Body of pancreas (tissue), 4 donors: ENCODE measurements at regions not wholly inside any gene's neighbourhood (a gene's known extent, or its start where the extent isn't known, plus 50 kb on each side); places are given as distances from the start of the nearest gene placed in this dataset.

ENCODE experiments used
- POLR2A ChIP-seq, 3 donors: fragments of 450-650 bp; IDR thresholded peaks; one replicate each; pipeline ENCODE4 v1.6.1; 2016; ENCODE audit warnings: antibody characterized with exemption in 3 of 3, mild to moderate bottlenecking in 2 of 3
- TF ChIP-seq, protein P1 (sequence below), 7 experiments: fragments of 450-650 bp in 4 of 7; fragments of 200-600 bp in 3 of 7; sonication (generic) in 3 of 7; IDR thresholded peaks; one replicate each; pipeline ENCODE4 v1.5.1; 2016 to 2019; ENCODE audit warnings: antibody characterized with exemption in 7 of 7

DNA sequence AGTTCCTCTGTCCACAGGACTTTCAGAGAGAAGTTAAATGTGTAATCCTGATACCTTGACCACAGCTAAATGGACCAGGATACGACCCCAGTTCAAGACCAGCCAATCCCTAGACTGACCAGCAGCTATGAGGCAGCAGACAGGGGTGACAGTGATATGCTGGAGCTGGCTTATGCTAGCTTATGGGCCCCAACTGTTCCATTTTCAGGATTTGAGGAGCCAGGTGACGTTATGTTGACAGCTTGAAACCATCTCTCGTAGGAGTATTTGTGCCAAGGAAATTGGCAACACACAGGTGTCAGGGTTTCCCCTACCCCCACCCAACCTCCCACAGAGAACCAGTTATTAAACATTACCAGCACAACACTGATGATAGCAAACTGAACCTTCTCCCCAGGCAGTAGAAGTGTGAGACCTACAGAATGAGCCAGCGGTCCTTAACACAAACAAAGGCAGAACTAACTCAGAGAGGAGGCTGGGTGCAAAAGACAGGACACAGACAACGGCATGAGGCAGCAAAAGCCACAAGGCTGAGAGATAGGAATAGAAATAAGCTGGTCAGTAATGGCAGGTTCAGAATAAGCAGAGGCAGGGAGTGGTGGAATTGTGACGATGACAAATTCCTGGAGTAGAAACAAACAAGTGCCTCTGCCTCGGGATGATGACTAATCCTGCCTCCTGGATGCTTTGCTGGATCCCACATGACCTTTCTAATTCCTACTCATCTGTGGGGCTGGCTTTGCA is 85.6 kb upstream of the CPEB2 start:
- TF ChIP-seq, protein P1, sequence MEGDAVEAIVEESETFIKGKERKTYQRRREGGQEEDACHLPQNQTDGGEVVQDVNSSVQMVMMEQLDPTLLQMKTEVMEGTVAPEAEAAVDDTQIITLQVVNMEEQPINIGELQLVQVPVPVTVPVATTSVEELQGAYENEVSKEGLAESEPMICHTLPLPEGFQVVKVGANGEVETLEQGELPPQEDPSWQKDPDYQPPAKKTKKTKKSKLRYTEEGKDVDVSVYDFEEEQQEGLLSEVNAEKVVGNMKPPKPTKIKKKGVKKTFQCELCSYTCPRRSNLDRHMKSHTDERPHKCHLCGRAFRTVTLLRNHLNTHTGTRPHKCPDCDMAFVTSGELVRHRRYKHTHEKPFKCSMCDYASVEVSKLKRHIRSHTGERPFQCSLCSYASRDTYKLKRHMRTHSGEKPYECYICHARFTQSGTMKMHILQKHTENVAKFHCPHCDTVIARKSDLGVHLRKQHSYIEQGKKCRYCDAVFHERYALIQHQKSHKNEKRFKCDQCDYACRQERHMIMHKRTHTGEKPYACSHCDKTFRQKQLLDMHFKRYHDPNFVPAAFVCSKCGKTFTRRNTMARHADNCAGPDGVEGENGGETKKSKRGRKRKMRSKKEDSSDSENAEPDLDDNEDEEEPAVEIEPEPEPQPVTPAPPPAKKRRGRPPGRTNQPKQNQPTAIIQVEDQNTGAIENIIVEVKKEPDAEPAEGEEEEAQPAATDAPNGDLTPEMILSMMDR (IDR thresholded peaks at IDR 0.05) = no peak
- no peak for TF ChIP-seq POLR2A (IDR thresholded peaks at IDR 0.05)
